Ishikawa (cell line): ENCODE measurements at regions not wholly inside any gene's neighbourhood (a gene's known extent, or its start where the extent isn't known, plus 50 kb on each side); places are given as distances from the start of the nearest gene placed in this dataset.

Source experiments
- CEBPB ChIP-seq: IDR thresholded peaks from 2 replicates; pipeline ENCODE4 v1.6.1; 2012
- CREB1 ChIP-seq: IDR thresholded peaks from 2 replicates; pipeline ENCODE4 v1.6.1; 2012; ENCODE audit warnings: low read depth
- EGR1 ChIP-seq: IDR thresholded peaks from 2 replicates; pipeline ENCODE4 v1.6.1; 2012
- EP300 ChIP-seq: IDR thresholded peaks from 2 replicates; pipeline ENCODE4 v1.6.1; 2012; ENCODE audit warnings: borderline replicate concordance
- FOXM1 ChIP-seq: IDR thresholded peaks from 2 replicates; pipeline ENCODE4 v1.6.1; 2012; ENCODE audit warnings: low read depth, borderline replicate concordance
- NFIC ChIP-seq: IDR thresholded peaks from 2 replicates; pipeline ENCODE4 v1.6.1; 2012
- RAD21 ChIP-seq: IDR thresholded peaks from 2 replicates; pipeline ENCODE4 v1.6.1; 2012; ENCODE audit warnings: low read depth
- REST ChIP-seq: IDR thresholded peaks from 2 replicates; pipeline ENCODE4 v1.6.1; 2012; ENCODE audit warnings: low read depth, mild to moderate bottlenecking
- TAF1 ChIP-seq: IDR thresholded peaks from 2 replicates; pipeline ENCODE4 v1.6.1; 2012; ENCODE audit warnings: low read depth, mild to moderate bottlenecking
- TCF12 ChIP-seq: IDR thresholded peaks from 2 replicates; pipeline ENCODE4 v1.6.1; 2012; ENCODE audit warnings: low read depth
- TEAD4 ChIP-seq: IDR thresholded peaks from 2 replicates; pipeline ENCODE4 v1.6.1; 2012
- USF1 ChIP-seq: IDR thresholded peaks from 2 replicates; pipeline ENCODE4 v1.6.1; 2012
- YY1 ChIP-seq: IDR thresholded peaks from 2 replicates; pipeline ENCODE4 v1.6.1; 2012; ENCODE audit warnings: low read depth
- ZBTB7A ChIP-seq: IDR thresholded peaks from 2 replicates; pipeline ENCODE4 v1.6.1; 2012; ENCODE audit warnings: low read depth
- TF ChIP-seq, protein P1 (sequence below): IDR thresholded peaks from 2 replicates; pipeline ENCODE4 v1.6.1; 2012

GRCh38 chr1:30597711-30598110 lies 125.7 kb downstream of the MATN1 start:
- TF ChIP-seq REST (no peak), TCF12 (no peak), RAD21 (no peak), YY1 (no peak), CEBPB (no peak), USF1 (no peak), FOXM1 (no peak), ZBTB7A (no peak)
- TF ChIP-seq, protein P1, sequence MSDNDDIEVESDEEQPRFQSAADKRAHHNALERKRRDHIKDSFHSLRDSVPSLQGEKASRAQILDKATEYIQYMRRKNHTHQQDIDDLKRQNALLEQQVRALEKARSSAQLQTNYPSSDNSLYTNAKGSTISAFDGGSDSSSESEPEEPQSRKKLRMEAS = no peak

DNA sequence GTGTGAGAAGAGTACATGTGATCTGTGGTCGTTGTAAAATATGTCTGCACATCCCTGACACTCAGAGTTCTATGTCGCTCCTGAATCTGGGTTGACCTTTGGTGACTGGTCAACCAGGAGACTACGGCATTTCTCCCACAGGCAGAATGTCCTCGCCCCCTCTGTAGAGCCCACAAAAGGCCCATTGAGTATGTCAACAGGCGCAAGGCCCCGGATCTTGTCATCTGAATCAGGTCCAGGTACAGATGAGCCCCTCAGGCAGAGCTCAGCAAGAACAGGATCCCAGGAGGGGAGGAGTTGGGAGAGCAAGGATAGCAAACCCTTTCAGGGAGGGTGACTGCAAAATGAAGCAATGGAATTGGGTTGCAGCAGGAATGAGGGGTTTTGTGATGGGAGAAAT lies 126.5 kb downstream of the MATN1 start:
- TF ChIP-seq CREB1 = no peak
- no peak for TF ChIP-seq TEAD4
- no peak for TF ChIP-seq NFIC
- TF ChIP-seq, protein P1 = no peak
- TF ChIP-seq EP300 = no peak
- TF ChIP-seq RAD21 = no peak
- no peak for TF ChIP-seq USF1
- no peak for TF ChIP-seq TCF12
- TF ChIP-seq FOXM1 = no peak
- TF ChIP-seq CEBPB = no peak
- TF ChIP-seq TAF1 = no peak
- no peak for TF ChIP-seq ZBTB7A
- TF ChIP-seq EGR1 = no peak

DNA sequence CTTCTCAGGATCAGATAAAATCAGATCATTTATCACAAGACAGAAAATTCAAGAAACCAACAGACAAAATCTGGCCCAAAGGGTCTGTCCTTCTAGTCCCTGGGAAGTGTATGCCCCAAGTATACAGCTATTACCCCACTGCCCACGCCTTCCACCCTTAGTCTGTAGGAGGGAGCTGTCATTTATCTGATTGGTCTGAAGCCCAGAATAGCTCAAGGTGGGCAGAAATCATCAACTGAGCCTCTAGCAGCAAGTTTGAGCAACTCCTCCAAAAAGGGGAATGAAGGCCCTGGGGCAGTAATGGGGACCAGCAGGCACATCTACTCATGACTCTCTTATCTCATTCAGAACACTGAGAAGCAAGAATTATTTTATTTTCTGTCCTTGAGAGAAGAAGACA lies 126.9 kb downstream of the MATN1 start:
- TF ChIP-seq REST (no peak), TAF1 (no peak), TEAD4 (no peak), EP300 (no peak), FOXM1 (no peak)

GRCh38 chr1:30589083-30589482 lies 134.3 kb downstream of the MATN1 start:
- TF ChIP-seq NFIC = no peak
- no peak for TF ChIP-seq CREB1
- TF ChIP-seq EGR1 = no peak
- TF ChIP-seq ZBTB7A = no peak
- no peak for TF ChIP-seq TAF1
- TF ChIP-seq, protein P1 = no peak
- no peak for TF ChIP-seq TCF12
- no peak for TF ChIP-seq TEAD4

DNA sequence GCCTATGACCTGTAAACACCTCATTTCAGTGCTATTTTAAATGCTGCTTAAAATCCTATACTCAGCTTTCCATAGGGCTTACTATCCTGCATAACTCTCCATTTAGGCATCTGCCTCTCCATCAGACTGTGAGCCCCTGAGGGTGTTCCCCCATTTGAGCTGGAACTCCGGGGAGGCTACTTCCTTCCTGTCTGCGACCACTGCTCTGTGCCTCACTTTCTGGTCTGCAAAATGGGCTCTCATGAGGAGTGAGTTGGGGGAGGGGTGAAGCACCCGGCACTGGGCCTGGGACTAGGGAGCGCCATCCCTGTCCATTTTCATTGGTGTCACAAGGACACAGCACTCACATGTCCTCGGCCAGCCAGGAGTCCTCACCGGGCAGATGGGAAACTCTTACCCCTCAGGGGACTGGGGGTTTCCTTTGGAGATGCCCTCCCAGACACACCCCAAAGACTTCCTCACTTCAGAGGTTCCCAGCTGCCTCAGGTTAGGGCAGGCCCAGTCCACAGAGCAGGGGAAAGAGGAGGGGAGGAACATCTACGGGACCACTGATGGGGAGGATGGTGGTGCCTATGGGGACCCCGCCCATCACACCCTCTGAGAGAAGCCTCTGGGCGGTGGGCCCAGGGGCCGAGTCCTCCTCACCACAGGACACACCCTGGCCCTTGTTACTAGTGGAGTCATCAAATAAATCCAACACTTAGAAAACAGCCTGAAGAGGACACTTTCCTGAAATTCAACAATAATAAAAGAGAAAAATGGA lies 134.9 kb downstream of the MATN1 start:
- TF ChIP-seq FOXM1 (no peak), REST (no peak), TAF1 (no peak), YY1 (no peak), EP300 (no peak), CREB1 (no peak), TCF12 (no peak), TEAD4 (no peak), EGR1 (no peak), USF1 (no peak), ZBTB7A (no peak), CEBPB (no peak), RAD21 (no peak), NFIC (no peak)
- TF ChIP-seq, protein P1 = no peak
